ENCODE measurements at regions not wholly inside any gene's neighbourhood (a gene's known extent, or its start where the extent isn't known, plus 50 kb on each side); places are given as distances from the start of the nearest gene placed in this dataset.
A peak's percentile ranks its signal among the peaks of the same experiment; 100 is the strongest.

- no peaks in the 10 kb centered on the region for H3K4me1 ChIP-seq
- no peaks in the 10 kb centered on the region for H3K9me3 ChIP-seq
- H3K27me3 ChIP-seq, result no peaks in the 10 kb centered on the region
- DNase-seq (ENCODE audit: extremely low spot score in 2 of 2), result no peak
- H3K4me3 ChIP-seq, result no peak overlapping the region
- TF ChIP-seq POLR2A (IDR thresholded peaks at IDR 0.05) (no peak), CTCF (IDR thresholded peaks at IDR 0.05) (no peak), POLR2AphosphoS5 (IDR thresholded peaks at IDR 0.05; ENCODE audit: insufficient read depth in 1 of 2, low read depth in 1 of 2) (no peak)
- H3K27ac ChIP-seq, result no peak overlapping the region
- no peaks in the 10 kb centered on the region for H3K36me3 ChIP-seq
- intact Hi-C loops (cut with DNase I), result no loop called here
Observed at GRCh38 chr11:134642206-134642605, 230.2 kb upstream of the B3GAT1 start.

- no peaks in the 10 kb centered on the region for H3K4me1 ChIP-seq
- DNase-seq (ENCODE audit: extremely low spot score in 2 of 2), result no peak
- H3K27ac ChIP-seq, result no peak overlapping the region
- no peak for TF ChIP-seq POLR2AphosphoS5 (IDR thresholded peaks at IDR 0.05; ENCODE audit: insufficient read depth in 1 of 2, low read depth in 1 of 2)
- TF ChIP-seq CTCF (IDR thresholded peaks at IDR 0.05), result no peak
- TF ChIP-seq POLR2A (IDR thresholded peaks at IDR 0.05), result no peak
- H3K9me3 ChIP-seq, result no peaks in the 10 kb centered on the region
- intact Hi-C loops (cut with DNase I), result no loop called here
- H3K27me3 ChIP-seq, result no peaks in the 10 kb centered on the region
- H3K4me3 ChIP-seq, result no peak overlapping the region
- H3K36me3 ChIP-seq, result no peaks in the 10 kb centered on the region
Observed at GRCh38 chr11:134640971-134641968, 229.2 kb upstream of the B3GAT1 start.

GRCh38 chr11:134640536-134640935, 228.5 kb upstream of the B3GAT1 start:
- Histone ChIP-seq H3K4me1 (no peaks in the 10 kb centered on the region), H3K9me3 (no peaks in the 10 kb centered on the region), H3K36me3 (no peaks in the 10 kb centered on the region), H3K27ac (peak overlapping the region; percentile 3), H3K4me3 (no peak overlapping the region), H3K27me3 (no peaks in the 10 kb centered on the region)
- intact Hi-C loops (cut with DNase I), result no loop called here
- TF ChIP-seq CTCF (IDR thresholded peaks at IDR 0.05), result no peak
- no peak for TF ChIP-seq POLR2A (IDR thresholded peaks at IDR 0.05)
- TF ChIP-seq POLR2AphosphoS5 (IDR thresholded peaks at IDR 0.05; ENCODE audit: insufficient read depth in 1 of 2, low read depth in 1 of 2), result no peak
- DNase-seq (ENCODE audit: extremely low spot score in 2 of 2), result no peak

GRCh38 chr11:134639586-134640330, 227.7 kb upstream of the B3GAT1 start:
- Histone ChIP-seq H3K27ac (peak overlapping the region; percentile 3), H3K9me3 (no peaks in the 10 kb centered on the region), H3K4me3 (no peak overlapping the region), H3K4me1 (no peaks in the 10 kb centered on the region), H3K27me3 (no peaks in the 10 kb centered on the region), H3K36me3 (no peaks in the 10 kb centered on the region)
- intact Hi-C loops (cut with DNase I), result no loop called here
- no peak for TF ChIP-seq CTCF (IDR thresholded peaks at IDR 0.05)
- no peak for TF ChIP-seq POLR2AphosphoS5 (IDR thresholded peaks at IDR 0.05; ENCODE audit: insufficient read depth in 1 of 2, low read depth in 1 of 2)
- no peak for TF ChIP-seq POLR2A (IDR thresholded peaks at IDR 0.05)
- DNase-seq (ENCODE audit: extremely low spot score in 2 of 2), result no peak
